Loucy (cell line): ENCODE measurements at regions not wholly inside any gene's neighbourhood (a gene's known extent, or its start where the extent isn't known, plus 50 kb on each side); places are given as distances from the start of the nearest gene placed in this dataset.

Experiments used
- H2AFZ ChIP-seq: fragments of 200-600 bp; sonication (generic); 2 replicates; pipeline ENCODE4 v1.6.0; 2016; ENCODE audit warnings: antibody characterized with exemption, mild to moderate bottlenecking, low read length, moderate library complexity
- H3F3A ChIP-seq: fragments of 200-600 bp; 2 replicates; pipeline ENCODE4 v1.6.0; 2016; ENCODE audit warnings: antibody characterized with exemption, low read depth, mild to moderate bottlenecking
- H3K27me3 ChIP-seq: fragments of 200-600 bp; sonication (generic); 2 replicates; pipeline ENCODE4 v1.6.1; 2014; ENCODE audit warnings: low read length, mild to moderate bottlenecking; ENCODE audit not compliant: insufficient read depth, poor library complexity, severe bottlenecking
- H3K36me3 ChIP-seq: fragments of 200-600 bp; sonication (generic); 2 replicates; pipeline ENCODE4 v1.6.1; 2016; ENCODE audit warnings: low read length; ENCODE audit not compliant: insufficient read depth
- H3K4me1 ChIP-seq: fragments of 200-600 bp; sonication (generic); 2 replicates; pipeline ENCODE4 v1.5.1; 2014; ENCODE audit warnings: low read length, mild to moderate bottlenecking; ENCODE audit not compliant: insufficient read depth, poor library complexity, severe bottlenecking
- H3K4me2 ChIP-seq: fragments of 200-600 bp; sonication (generic); 2 replicates; pipeline ENCODE4 v1.6.0; 2014; ENCODE audit warnings: antibody characterized with exemption, low read length, low read depth, mild to moderate bottlenecking; ENCODE audit not compliant: poor library complexity, severe bottlenecking
- H3K4me3 ChIP-seq: fragments of 200-600 bp; sonication (generic); 2 replicates; pipeline ENCODE4 v1.5.1; 2014; ENCODE audit warnings: low read length, mild to moderate bottlenecking, mixed read lengths; ENCODE audit not compliant: poor library complexity, severe bottlenecking
- H3K79me2 ChIP-seq: fragments of 200-600 bp; sonication (generic); 2 replicates; pipeline ENCODE4 v1.6.1; 2014; ENCODE audit warnings: low read length; ENCODE audit not compliant: insufficient read depth
- H3K9ac ChIP-seq: fragments of 200-600 bp; sonication (generic); 2 replicates; pipeline ENCODE4 v1.6.0; 2014; ENCODE audit warnings: mild to moderate bottlenecking, low read depth, low read length, moderate library complexity; ENCODE audit not compliant: poor library complexity, severe bottlenecking
- H3K9me2 ChIP-seq: fragments of 200-600 bp; sonication (generic); replicated peaks from 2 replicates; pipeline ENCODE4 v1.6.1; 2016; ENCODE audit warnings: low read depth, low read length, mixed read lengths
- H3K9me3 ChIP-seq: fragments of 200-600 bp; sonication (generic); 2 replicates; pipeline ENCODE4 v1.6.1; 2014; ENCODE audit warnings: mild to moderate bottlenecking, antibody characterized with exemption, low read length, low read depth; ENCODE audit not compliant: insufficient read depth
- H4K20me1 ChIP-seq: fragments of 200-600 bp; sonication (generic); 2 replicates; pipeline ENCODE4 v1.6.0; 2014; ENCODE audit warnings: antibody characterized with exemption, low read length, mild to moderate bottlenecking; ENCODE audit not compliant: insufficient read depth, poor library complexity, severe bottlenecking
- EZH2phosphoT487 ChIP-seq: fragments of 200-600 bp; IDR thresholded peaks from 2 replicates; pipeline ENCODE4 v1.6.1; 2018; ENCODE audit warnings: antibody characterized with exemption, mild to moderate bottlenecking, moderate library complexity, borderline replicate concordance
- TF ChIP-seq, protein P1 (sequence below): fragments of 200-600 bp; sonication (generic); conservative IDR thresholded peaks from 2 replicates; pipeline ENCODE4 v1.5.1; 2014; ENCODE audit warnings: mild to moderate bottlenecking, antibody characterized with exemption, low read length

DNA sequence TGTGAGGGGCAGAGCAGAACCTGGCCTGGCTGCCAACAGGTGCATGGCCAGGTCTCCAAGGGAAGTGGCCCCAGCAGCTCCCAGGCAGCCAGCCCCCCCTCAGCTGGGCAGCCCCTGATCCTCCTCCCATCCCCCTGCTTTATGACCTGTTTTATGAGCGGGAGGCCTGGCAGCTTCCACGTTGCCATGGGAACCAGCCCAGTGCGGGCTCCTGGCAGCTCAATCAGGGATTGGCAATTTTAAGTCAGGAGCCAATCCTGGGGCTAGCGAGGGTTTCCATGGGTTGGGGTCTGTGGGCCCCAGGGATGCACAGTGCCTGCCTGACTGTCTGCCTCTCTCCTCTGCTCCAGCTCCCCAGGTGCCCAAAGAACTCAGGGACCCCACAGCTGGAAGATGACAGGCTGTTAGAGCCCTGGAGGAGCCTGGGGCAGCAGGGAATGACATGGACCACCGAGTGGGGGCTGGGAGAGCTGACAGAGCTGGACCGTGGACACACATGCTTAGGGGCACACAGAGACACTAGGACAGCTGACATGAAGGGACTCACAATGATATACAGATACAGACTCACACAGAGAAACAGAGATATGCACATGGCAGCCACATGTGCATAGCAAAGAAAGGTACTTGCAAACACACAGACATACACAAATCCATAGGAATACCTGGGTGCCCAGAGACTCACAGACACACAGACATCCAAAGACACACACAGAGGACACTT is 56.5 kb upstream of the SIRPA start:
- no peak for TF ChIP-seq EZH2phosphoT487
- TF ChIP-seq, protein P1, sequence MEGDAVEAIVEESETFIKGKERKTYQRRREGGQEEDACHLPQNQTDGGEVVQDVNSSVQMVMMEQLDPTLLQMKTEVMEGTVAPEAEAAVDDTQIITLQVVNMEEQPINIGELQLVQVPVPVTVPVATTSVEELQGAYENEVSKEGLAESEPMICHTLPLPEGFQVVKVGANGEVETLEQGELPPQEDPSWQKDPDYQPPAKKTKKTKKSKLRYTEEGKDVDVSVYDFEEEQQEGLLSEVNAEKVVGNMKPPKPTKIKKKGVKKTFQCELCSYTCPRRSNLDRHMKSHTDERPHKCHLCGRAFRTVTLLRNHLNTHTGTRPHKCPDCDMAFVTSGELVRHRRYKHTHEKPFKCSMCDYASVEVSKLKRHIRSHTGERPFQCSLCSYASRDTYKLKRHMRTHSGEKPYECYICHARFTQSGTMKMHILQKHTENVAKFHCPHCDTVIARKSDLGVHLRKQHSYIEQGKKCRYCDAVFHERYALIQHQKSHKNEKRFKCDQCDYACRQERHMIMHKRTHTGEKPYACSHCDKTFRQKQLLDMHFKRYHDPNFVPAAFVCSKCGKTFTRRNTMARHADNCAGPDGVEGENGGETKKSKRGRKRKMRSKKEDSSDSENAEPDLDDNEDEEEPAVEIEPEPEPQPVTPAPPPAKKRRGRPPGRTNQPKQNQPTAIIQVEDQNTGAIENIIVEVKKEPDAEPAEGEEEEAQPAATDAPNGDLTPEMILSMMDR = no peak

DNA sequence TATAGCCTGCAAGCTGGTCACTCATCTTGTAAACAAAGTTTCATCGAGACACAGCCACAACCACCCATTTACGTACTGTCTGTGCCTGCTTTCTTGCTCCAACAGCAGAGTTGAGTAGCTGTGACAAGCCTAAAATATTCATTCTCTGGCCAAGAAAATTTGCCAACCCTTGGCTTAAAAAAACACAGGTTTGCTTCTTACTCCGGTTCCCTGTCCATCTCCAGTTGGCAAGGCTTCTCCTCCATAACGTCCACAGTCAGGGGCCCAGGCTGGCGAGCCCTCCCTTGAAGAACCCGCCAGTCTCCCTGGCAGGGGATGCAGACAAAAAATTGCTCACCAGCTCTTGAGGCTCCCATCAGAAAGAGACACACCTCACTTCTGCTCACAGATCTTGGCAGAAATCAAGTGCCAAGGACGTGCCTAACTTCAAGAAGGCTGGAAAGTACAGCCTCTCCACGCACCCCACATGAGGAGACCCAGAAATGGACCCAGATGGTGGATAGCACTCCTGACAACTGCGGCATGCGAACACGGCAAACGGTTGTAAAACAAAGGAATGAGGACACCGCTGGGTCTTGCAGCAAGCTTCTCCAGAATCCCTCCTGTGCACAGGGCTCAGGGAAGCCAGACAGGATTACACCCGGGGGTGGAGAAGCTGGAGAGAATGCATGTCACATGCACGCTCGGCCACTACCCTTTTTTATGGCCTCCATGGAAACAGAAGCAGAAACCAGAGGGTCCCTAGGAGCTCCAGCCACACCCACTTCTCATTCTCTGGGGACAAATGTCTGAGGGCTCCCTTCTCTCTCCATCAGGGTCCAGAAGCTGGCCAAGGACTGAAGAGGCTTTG is 59.8 kb upstream of the SIRPA start:
- Histone ChIP-seq H2AFZ (no peak overlapping the region), H3K9ac (no peak overlapping the region), H3F3A (no peaks in the 10 kb centered on the region), H3K36me3 (no peaks in the 10 kb centered on the region), H3K27me3 (no peaks in the 10 kb centered on the region), H3K4me2 (no peak overlapping the region), H3K4me3 (no peak overlapping the region), H3K4me1 (peaks cover 16% of the 10 kb centered on the region), H3K9me2 (no peaks in the 10 kb centered on the region), H3K79me2 (no peaks in the 10 kb centered on the region), H4K20me1 (no peaks in the 10 kb centered on the region), H3K9me3 (no peaks in the 10 kb centered on the region)
- no peak for TF ChIP-seq EZH2phosphoT487
- TF ChIP-seq, protein P1 = no peak

More for the DNA sequence above, 56.5 kb upstream of the SIRPA start:
- Histone ChIP-seq H3K9me3 (no peaks in the 10 kb centered on the region), H3K4me3 (no peak overlapping the region), H3K4me2 (no peak overlapping the region), H3K27me3 (no peaks in the 10 kb centered on the region), H3K36me3 (no peaks in the 10 kb centered on the region), H3K79me2 (no peaks in the 10 kb centered on the region), H3K4me1 (peaks cover 4% of the 10 kb centered on the region), H3K9me2 (no peaks in the 10 kb centered on the region), H2AFZ (no peak overlapping the region), H4K20me1 (no peaks in the 10 kb centered on the region), H3K9ac (no peak overlapping the region), H3F3A (no peaks in the 10 kb centered on the region)

DNA sequence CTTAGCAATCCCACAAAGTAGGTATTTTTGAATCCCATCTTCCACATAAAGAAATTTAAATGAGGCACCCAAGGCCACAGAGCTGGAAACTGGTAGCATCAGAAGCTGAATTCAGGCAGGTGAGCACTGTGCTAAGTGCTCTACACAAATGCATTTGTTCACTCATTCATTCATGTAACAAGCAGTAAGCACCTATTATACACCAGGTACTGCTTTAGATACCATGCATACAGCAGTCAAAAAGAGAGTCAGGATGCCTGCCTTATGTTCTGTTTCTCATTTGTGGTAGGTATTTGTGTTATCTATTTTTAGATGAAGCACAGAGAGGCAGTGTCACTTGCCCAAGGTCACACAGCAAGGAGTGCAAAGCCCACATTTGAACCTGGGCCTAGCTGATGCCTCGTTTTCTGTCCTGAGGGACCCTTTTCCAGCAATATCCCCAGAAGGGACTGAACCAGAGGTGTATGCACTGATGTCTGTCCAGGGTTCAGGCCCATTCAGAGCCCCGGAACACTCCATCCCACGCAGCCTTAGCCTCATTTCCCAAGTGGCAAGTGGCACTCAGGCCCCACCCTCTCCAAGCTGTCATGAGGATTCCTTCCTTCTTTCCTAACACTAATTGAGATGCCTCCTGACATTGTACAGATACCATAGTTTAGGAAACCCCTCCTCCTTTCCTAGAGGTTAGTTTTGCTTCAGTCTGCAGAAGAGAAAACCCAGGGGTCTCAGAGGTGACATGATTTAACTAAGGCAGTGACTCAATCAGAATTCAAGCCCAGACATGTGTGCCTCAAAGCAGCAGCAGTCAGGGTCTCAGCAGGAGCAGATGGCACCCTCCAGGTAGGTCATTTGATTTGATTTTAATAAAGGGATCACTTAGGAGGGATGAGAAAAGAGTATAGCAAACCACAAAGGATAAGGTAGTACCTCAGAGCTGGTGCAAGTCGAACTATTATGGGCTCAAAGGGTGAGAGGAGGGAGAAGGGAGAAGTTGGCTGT is 61.2 kb upstream of the SIRPA start:
- H3K4me2 ChIP-seq = no peak overlapping the region

More for the DNA sequence above, 61.2 kb upstream of the SIRPA start:
- TF ChIP-seq, protein P1 = no peak
- TF ChIP-seq EZH2phosphoT487 = no peak
- H3F3A ChIP-seq = no peaks in the 10 kb centered on the region
- H3K4me1 ChIP-seq = peaks cover 16% of the 10 kb centered on the region
- no peaks in the 10 kb centered on the region for H3K27me3 ChIP-seq
- no peaks in the 10 kb centered on the region for H4K20me1 ChIP-seq
- no peak overlapping the region for H3K4me3 ChIP-seq
- no peaks in the 10 kb centered on the region for H3K9me3 ChIP-seq
- H2AFZ ChIP-seq = no peak overlapping the region
- no peaks in the 10 kb centered on the region for H3K79me2 ChIP-seq
- no peaks in the 10 kb centered on the region for H3K36me3 ChIP-seq
- no peak overlapping the region for H3K9ac ChIP-seq
- H3K9me2 ChIP-seq = no peaks in the 10 kb centered on the region
